ENCODE measurements at regions not wholly inside any gene's neighbourhood (a gene's known extent, or its start where the extent isn't known, plus 50 kb on each side); places are given as distances from the start of the nearest gene placed in this dataset.

DNA sequence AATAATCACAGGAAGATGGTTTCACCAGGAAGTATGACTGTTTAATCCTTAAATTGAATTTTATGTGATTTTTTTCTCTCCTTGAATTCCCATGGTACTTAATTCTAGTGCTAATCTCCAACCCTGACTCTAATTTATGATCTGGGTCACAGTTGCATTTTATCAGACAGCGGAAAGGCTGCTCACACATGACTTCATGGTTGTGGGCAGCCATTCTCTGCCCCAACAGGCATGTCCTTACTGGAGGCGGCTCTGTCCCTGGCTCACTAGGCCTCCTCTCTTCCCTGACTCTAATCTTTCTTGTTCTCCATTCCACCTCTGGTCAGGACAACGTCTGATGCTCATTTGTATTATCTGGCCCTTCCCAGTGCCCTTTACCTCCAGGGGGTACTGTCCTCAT, 184.4 kb downstream of the CHST1 start:
- TF ChIP-seq, protein P1, sequence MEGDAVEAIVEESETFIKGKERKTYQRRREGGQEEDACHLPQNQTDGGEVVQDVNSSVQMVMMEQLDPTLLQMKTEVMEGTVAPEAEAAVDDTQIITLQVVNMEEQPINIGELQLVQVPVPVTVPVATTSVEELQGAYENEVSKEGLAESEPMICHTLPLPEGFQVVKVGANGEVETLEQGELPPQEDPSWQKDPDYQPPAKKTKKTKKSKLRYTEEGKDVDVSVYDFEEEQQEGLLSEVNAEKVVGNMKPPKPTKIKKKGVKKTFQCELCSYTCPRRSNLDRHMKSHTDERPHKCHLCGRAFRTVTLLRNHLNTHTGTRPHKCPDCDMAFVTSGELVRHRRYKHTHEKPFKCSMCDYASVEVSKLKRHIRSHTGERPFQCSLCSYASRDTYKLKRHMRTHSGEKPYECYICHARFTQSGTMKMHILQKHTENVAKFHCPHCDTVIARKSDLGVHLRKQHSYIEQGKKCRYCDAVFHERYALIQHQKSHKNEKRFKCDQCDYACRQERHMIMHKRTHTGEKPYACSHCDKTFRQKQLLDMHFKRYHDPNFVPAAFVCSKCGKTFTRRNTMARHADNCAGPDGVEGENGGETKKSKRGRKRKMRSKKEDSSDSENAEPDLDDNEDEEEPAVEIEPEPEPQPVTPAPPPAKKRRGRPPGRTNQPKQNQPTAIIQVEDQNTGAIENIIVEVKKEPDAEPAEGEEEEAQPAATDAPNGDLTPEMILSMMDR (IDR thresholded peaks at IDR 0.05; ENCODE audit: low read depth, low read length, missing input control) = no peak
- TF ChIP-seq SP1 (IDR thresholded peaks at IDR 0.05) = no peak
- TF ChIP-seq YY1 (IDR thresholded peaks at IDR 0.05) = no peak
- no peak for TF ChIP-seq GABPA (IDR thresholded peaks at IDR 0.05 in 1 of 2, conservative IDR thresholded peaks at IDR 0.05 in 1 of 2)
- TF ChIP-seq, protein P2, sequence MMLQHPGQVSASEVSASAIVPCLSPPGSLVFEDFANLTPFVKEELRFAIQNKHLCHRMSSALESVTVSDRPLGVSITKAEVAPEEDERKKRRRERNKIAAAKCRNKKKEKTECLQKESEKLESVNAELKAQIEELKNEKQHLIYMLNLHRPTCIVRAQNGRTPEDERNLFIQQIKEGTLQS (IDR thresholded peaks at IDR 0.05) = no peak
- TF ChIP-seq TAF1 (conservative IDR thresholded peaks at IDR 0.05) = no peak
- TF ChIP-seq FOXA1 (IDR thresholded peaks at IDR 0.05) = no peak
- TF ChIP-seq, protein P3, sequence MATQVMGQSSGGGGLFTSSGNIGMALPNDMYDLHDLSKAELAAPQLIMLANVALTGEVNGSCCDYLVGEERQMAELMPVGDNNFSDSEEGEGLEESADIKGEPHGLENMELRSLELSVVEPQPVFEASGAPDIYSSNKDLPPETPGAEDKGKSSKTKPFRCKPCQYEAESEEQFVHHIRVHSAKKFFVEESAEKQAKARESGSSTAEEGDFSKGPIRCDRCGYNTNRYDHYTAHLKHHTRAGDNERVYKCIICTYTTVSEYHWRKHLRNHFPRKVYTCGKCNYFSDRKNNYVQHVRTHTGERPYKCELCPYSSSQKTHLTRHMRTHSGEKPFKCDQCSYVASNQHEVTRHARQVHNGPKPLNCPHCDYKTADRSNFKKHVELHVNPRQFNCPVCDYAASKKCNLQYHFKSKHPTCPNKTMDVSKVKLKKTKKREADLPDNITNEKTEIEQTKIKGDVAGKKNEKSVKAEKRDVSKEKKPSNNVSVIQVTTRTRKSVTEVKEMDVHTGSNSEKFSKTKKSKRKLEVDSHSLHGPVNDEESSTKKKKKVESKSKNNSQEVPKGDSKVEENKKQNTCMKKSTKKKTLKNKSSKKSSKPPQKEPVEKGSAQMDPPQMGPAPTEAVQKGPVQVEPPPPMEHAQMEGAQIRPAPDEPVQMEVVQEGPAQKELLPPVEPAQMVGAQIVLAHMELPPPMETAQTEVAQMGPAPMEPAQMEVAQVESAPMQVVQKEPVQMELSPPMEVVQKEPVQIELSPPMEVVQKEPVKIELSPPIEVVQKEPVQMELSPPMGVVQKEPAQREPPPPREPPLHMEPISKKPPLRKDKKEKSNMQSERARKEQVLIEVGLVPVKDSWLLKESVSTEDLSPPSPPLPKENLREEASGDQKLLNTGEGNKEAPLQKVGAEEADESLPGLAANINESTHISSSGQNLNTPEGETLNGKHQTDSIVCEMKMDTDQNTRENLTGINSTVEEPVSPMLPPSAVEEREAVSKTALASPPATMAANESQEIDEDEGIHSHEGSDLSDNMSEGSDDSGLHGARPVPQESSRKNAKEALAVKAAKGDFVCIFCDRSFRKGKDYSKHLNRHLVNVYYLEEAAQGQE (IDR thresholded peaks at IDR 0.05) = no peak
- TF ChIP-seq RAD21 (IDR thresholded peaks at IDR 0.05) = no peak
- TF ChIP-seq, protein P4, sequence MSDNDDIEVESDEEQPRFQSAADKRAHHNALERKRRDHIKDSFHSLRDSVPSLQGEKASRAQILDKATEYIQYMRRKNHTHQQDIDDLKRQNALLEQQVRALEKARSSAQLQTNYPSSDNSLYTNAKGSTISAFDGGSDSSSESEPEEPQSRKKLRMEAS (IDR thresholded peaks at IDR 0.05) = no peak
- no peak for TF ChIP-seq EGR1 (IDR thresholded peaks at IDR 0.05; ENCODE audit: low read depth in 2 of 2)
- TF ChIP-seq, protein P5, sequence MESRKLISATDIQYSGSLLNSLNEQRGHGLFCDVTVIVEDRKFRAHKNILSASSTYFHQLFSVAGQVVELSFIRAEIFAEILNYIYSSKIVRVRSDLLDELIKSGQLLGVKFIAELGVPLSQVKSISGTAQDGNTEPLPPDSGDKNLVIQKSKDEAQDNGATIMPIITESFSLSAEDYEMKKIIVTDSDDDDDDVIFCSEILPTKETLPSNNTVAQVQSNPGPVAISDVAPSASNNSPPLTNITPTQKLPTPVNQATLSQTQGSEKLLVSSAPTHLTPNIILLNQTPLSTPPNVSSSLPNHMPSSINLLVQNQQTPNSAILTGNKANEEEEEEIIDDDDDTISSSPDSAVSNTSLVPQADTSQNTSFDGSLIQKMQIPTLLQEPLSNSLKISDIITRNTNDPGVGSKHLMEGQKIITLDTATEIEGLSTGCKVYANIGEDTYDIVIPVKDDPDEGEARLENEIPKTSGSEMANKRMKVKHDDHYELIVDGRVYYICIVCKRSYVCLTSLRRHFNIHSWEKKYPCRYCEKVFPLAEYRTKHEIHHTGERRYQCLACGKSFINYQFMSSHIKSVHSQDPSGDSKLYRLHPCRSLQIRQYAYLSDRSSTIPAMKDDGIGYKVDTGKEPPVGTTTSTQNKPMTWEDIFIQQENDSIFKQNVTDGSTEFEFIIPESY (IDR thresholded peaks at IDR 0.05) = no peak
- no peak for TF ChIP-seq HNF4G (IDR thresholded peaks at IDR 0.05)
- no peak for TF ChIP-seq RXRA (IDR thresholded peaks at IDR 0.05)

Data from liver (tissue), 3 donors.